ENCODE measurements at regions not wholly inside any gene's neighbourhood (a gene's known extent, or its start where the extent isn't known, plus 50 kb on each side); places are given as distances from the start of the nearest gene placed in this dataset.

GRCh38 chr13:99873832-99874430 lies 97.6 kb downstream of the ZIC5 start:
- H2BK15ac ChIP-seq (ENCODE audit: low read length), result no peak overlapping the region

More at GRCh38 chr13:99873832-99874430, 97.6 kb downstream of the ZIC5 start:
- Histone ChIP-seq H3K4me2 (ENCODE audit: insufficient read depth in 1 of 2, low read depth in 2 of 2, low read length in 2 of 2) (no peak overlapping the region), H4K5ac (ENCODE audit: insufficient read length, low read depth, low read length) (no peak overlapping the region), H3K23ac (ENCODE audit: insufficient read length) (no peak overlapping the region), H3K23me2 (ENCODE audit: low read depth, low read length) (no peaks in the 10 kb centered on the region), H2BK20ac (ENCODE audit: low read length) (no peak overlapping the region), H3K27ac (ENCODE audit: low read depth, low read length) (no peak overlapping the region), H2BK120ac (replicated peaks; ENCODE audit: low read depth, low read length) (no peak overlapping the region), H3K27me3 (replicated peaks in 1 of 4; ENCODE audit: control insufficient read depth in 3 of 4, extremely low read depth in 1 of 4, insufficient read depth in 3 of 4, low read length in 3 of 4) (no peaks in the 10 kb centered on the region), H2BK12ac (ENCODE audit: low read depth, low read length) (no peak overlapping the region), H2AFZ (ENCODE audit: low read length) (no peak overlapping the region), H3K79me2 (ENCODE audit: control insufficient read depth in 1 of 2, insufficient read depth in 2 of 2, low read length in 2 of 2) (no peaks in the 10 kb centered on the region), H4K91ac (replicated peaks; ENCODE audit: insufficient read length, low read length) (no peak overlapping the region), H3K79me1 (ENCODE audit: low read depth, low read length) (no peaks in the 10 kb centered on the region), H3K4ac (replicated peaks; ENCODE audit: insufficient read length, low read depth, low read length) (no peak overlapping the region), H3K4me3 (ENCODE audit: extremely low read depth in 1 of 4, insufficient read depth in 2 of 4, low read depth in 3 of 4, low read length in 4 of 4) (no peak overlapping the region), H3K36me3 (ENCODE audit: control insufficient read depth in 2 of 4, insufficient read depth in 4 of 4, low read length in 3 of 4) (no peaks in the 10 kb centered on the region), H3K56ac (replicated peaks; ENCODE audit: insufficient read length, low read depth, low read length) (no peak overlapping the region), H4K20me1 (replicated peaks in 1 of 2; ENCODE audit: control insufficient read depth in 1 of 2, insufficient read depth in 2 of 2, low read length in 2 of 2) (no peaks in the 10 kb centered on the region), H3K4me1 (replicated peaks in 1 of 4; ENCODE audit: control insufficient read depth in 3 of 4, insufficient read depth in 4 of 4, low read length in 3 of 4) (peaks cover 0 to 6% (median 0%) of the 10 kb centered on the region in 4 experiments; a peak in 2 of 7 replicates), H3K14ac (ENCODE audit: insufficient read length) (no peak overlapping the region), H3K18ac (ENCODE audit: extremely low read depth, low read length) (no peak overlapping the region), H3K9ac (replicated peaks in 1 of 4; ENCODE audit: extremely low read depth in 1 of 4, low read depth in 3 of 4, low read length in 3 of 4) (no peak overlapping the region), H2BK5ac (ENCODE audit: low read depth, low read length) (no peak overlapping the region), H2AK5ac (ENCODE audit: low read depth, low read length) (no peak overlapping the region), H4K8ac (ENCODE audit: extremely low read depth, insufficient read depth, low read length) (no peak overlapping the region), H3K9me3 (ENCODE audit: insufficient read depth in 2 of 2, low read depth in 1 of 2, low read length in 1 of 2) (no peaks in the 10 kb centered on the region)
- FAIRE-seq, result peak; percentile 19
- 84% methylated on average over 3 of the region's 3 CpGs; no CpG with 5 or more reads in 1 of the 2 experiments for WGBS, 2 experiments (ENCODE audit: extremely low coverage in 1 of 2, insufficient coverage in 1 of 2, insufficient read length in 1 of 2, insufficient replicate concordance in 2 of 2, low coverage in 1 of 2, low lambda C conversion rate in 2 of 2, missing lambda C conversion rate in 1 of 2)
- CTCF ChIA-PET (ENCODE audit: partially characterized antibody), result interaction anchor here (1.3 to 1.7 kb wide), 2 partner anchors 27 to 44 kb away, joined by 3 to 5 read pairs; no protein-coding TSS in a partner anchor
- no peak for TF ChIP-seq SUZ12 (IDR thresholded peaks at IDR 0.05; ENCODE audit: low read length)
- no peak for TF ChIP-seq KDM1A (IDR thresholded peaks at IDR 0.05; ENCODE audit: borderline replicate concordance, low read length)
- TF ChIP-seq TAF7 (optimal IDR thresholded peaks at IDR 0.05; ENCODE audit: borderline replicate concordance, low read depth, low read length), result no peak
- TF ChIP-seq BRCA1 (IDR thresholded peaks at IDR 0.05; ENCODE audit: low read depth, low read length), result no peak
- no peak for TF ChIP-seq YY1 (IDR thresholded peaks at IDR 0.05; ENCODE audit: low read depth, low read length)
- TF ChIP-seq BCL11A (IDR thresholded peaks at IDR 0.05; ENCODE audit: low read depth in 2 of 2, low read length in 2 of 2), result no peak
- no peak for DNase-seq (ENCODE audit: low read depth in 1 of 2, low spot score in 2 of 2)
- POLR2A ChIA-PET (ENCODE audit: partially characterized antibody), result interaction anchor here (0.9 kb wide), 1 partner anchor 17 kb away, joined by 3 read pairs; no protein-coding TSS in a partner anchor

Data from H1 (cell line).